ENCODE measurements at regions not wholly inside any gene's neighbourhood (a gene's known extent, or its start where the extent isn't known, plus 50 kb on each side); places are given as distances from the start of the nearest gene placed in this dataset.

- no peak overlapping the region for H3K4me3 ChIP-seq
- no peak overlapping the region for H3K27ac ChIP-seq
These were observed 233.6 kb upstream of the RPS6KA3 start for GRCh38 chrX:20500171-20500865.

- H3K27ac ChIP-seq = no peak overlapping the region
These were observed 233.1 kb upstream of the RPS6KA3 start for GRCh38 chrX:20499763-20500162.

GRCh38 chrX:20498851-20499635 is 232.3 kb upstream of the RPS6KA3 start:
- Histone ChIP-seq H3K4me3 (no peak overlapping the region), H3K27ac (no peak overlapping the region)

More at GRCh38 chrX:20499763-20500162, 233.1 kb upstream of the RPS6KA3 start:
- H3K4me3 ChIP-seq = no peak overlapping the region

- Histone ChIP-seq H3K4me3 (no peak overlapping the region), H3K27ac (no peak overlapping the region)
These were observed 228.9 kb upstream of the RPS6KA3 start for GRCh38 chrX:20495575-20495974.

- H3K4me3 ChIP-seq = no peak overlapping the region
- H3K27ac ChIP-seq = no peak overlapping the region
These were observed 221.8 kb upstream of the RPS6KA3 start for GRCh38 chrX:20488473-20488872.

GRCh38 chrX:20487227-20487626 is 220.5 kb upstream of the RPS6KA3 start:
- no peak overlapping the region for H3K4me3 ChIP-seq
- H3K27ac ChIP-seq = no peak overlapping the region

GRCh38 chrX:20481632-20482031 is 214.9 kb upstream of the RPS6KA3 start:
- no peak overlapping the region for H3K4me3 ChIP-seq
- no peak overlapping the region for H3K27ac ChIP-seq

GRCh38 chrX:20479896-20480295 is 213.2 kb upstream of the RPS6KA3 start:
- H3K27ac ChIP-seq = no peak overlapping the region
- H3K4me3 ChIP-seq = no peak overlapping the region

DNA sequence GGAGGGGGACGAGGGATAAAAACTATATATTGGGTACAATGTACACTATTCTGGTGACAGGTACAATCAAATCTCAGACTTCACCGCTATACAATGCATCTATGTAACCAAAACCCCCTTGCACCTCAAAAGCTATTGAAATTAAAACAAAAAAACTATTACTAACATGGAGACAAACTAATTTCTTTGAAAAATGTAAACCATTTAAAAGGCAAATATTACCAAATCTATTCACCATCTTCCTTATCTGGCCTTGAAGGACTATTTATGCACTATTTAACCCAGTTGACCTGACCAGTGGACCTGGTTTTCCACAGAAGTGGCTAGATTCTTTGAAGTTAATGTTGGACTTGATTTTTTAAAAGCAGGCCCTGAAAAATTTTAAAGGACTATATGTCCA is 212.3 kb upstream of the RPS6KA3 start:
- H3K4me3 ChIP-seq = no peak overlapping the region
- H3K27ac ChIP-seq = no peak overlapping the region

DNA sequence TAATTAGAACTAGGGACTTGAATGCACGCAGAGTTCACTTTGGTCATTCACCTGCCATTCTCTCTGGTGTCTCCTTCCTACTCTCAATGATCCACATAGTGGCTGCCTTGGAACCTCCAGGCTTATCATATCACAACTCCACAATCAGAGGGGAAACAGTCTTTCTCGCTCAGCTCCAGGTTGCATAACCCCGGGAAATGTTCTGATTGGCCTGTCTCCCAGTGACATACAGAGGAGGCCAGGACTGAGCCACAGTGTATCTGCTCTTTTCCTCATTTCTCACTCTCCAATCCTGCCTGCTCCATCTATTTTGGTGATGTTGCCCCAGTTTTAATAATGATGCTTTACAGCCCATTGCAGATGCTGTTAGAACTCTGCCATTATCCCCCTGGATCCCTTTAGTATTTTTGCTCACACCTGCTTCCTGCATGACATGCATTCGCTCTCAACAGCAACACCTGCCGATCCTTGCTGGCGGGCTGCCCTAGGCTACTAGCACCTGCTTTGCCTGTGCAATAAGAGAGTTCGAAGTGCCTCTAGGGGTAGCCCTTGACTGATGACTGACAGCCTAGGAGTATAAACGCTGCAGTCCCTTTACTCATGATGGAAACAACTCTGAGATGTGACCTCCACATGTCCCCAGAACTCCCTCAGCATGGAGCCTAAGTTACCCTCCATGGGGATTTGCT is 211.3 kb upstream of the RPS6KA3 start:
- no peak overlapping the region for H3K27ac ChIP-seq
- H3K4me3 ChIP-seq = no peak overlapping the region

DNA sequence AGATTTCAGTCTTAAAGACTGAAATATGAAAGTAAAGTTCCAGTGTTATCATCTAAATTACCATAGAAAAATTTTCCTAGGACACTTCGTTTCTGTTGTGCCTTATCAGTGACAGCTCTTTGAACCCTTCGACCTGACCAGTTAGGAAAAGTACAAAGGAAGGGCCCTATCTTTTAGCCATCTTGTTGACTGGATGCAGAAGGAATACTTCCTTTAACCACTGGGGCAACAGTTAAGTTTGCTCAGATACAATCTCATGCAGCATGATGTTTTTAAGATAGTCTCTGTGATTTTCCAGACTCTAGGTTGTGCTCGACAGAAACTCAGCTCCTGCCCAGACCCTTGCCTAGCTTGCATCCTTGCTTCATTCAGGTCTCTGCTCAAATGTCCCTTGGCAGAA is 210.5 kb upstream of the RPS6KA3 start:
- H3K27ac ChIP-seq = no peak overlapping the region
- H3K4me3 ChIP-seq = no peak overlapping the region

GRCh38 chrX:20472620-20473258 is 206.0 kb upstream of the RPS6KA3 start:
- no peak overlapping the region for H3K4me3 ChIP-seq
- H3K27ac ChIP-seq = no peak overlapping the region

DNA sequence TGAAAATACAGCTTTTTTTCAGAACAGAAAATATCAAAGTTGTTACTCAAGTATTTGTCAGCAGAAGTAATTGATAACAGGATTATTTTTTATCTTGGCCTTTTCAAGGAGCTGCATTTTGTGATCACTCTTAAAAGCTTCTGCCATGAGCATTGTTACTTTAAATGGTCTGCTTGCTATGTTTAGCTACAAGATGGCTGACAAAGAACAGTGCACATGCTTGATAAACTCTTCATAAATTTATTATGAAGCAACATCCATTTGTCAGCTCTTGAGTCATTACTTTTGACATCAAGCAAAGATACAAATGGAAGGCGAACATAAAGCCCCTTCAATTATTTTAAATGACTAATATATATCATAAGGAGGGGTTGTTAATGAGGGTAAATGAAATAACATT is 205.4 kb upstream of the RPS6KA3 start:
- no peak overlapping the region for H3K27ac ChIP-seq
- no peak overlapping the region for H3K4me3 ChIP-seq

DNA sequence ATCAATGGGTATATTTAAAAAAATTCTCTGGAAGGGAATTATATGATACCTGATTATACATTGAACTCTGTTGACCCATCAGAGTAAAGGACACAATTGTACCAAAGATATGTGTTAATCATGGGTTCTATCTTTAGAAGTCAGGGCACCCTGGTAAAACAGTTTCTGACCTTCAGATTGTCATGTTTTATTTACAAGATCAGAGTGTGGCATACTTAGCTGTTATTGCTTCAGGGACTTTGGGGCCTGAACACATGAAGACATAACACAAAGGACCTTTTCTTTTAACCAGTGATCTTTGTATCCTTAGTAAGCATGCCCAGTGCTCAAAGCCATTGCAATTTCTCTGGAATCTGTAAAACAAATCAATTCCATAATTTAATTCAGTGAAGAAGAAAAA is 204.8 kb upstream of the RPS6KA3 start:
- Histone ChIP-seq H3K4me3 (no peak overlapping the region), H3K27ac (no peak overlapping the region)

DNA sequence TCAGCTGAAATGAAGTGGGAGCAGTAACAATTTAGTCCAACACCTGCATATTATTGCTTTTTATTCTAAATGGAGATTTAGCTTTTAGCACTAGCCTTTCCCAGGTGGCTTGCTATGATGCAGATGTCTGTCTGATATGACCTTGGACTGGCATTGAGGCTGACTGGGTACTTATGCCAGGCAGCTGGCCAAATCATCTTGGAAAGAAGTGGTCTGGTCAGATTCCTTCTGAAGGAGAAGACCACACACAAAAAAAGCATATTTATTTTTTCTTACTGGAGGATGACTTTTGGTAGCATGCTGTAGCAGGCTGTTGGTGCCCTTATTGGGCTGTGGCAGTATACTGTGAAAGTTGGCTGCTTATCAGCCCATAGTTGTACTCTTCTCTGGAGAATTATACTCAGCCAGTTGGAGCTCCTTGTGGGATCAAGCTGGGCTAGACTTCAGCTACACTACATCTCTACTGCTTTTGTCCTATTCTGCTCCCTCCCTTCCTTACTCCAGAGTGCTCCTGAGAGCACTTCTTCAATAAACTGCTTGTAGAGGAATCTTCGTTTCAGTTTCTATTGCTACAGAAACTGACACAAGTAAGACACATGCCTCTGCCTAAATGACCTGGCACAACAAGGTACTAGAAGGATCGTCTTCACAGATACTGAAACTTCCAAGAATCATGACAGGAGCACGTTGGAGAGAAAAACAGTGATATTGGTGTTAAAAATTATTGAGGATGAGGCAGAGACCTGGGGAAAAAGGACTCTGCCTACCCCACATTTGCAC is 196.8 kb upstream of the RPS6KA3 start:
- no peak overlapping the region for H3K27ac ChIP-seq
- H3K4me3 ChIP-seq = no peak overlapping the region

DNA sequence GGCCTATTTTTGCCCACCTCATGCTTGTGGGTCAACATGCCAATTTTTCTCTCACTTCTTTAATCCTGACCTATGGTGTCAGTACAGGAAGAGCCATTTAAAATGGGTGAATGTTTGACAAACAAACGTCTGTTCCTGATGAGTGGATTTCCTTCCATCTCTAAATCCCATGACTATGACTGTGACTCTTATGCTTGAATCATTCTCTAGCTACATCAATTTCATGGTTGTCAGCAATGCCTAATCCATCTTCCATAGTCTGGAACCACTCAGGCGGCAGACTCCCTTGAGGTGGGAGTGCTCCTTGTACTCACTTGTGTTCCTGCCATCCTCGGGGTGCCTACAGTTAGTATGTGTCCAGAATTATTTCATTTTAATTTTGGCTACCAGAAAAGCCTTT is 194.9 kb upstream of the RPS6KA3 start:
- no peak overlapping the region for H3K4me3 ChIP-seq

DNA sequence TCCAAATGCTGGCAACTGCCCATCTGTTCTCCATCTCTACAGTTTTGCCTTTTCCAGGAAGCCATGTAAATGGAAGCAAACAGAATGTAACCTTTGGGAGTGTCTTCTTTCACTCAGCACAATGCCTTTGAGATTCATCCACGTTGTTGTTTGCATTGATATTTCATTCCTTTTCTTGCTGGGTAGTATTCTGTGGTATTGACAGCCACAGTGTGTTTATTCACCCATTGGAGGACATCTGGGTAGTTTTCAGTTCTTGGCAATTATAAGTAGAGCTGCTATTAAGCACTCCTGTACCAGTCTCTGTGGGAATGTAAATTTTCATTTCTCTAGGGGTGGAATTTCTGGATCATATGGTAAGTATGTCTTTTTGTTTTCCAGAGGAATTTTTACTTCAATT is 194.3 kb upstream of the RPS6KA3 start:
- Histone ChIP-seq H3K4me3 (no peak overlapping the region), H3K27ac (no peak overlapping the region)

More for the DNA sequence above, 194.9 kb upstream of the RPS6KA3 start:
- no peak overlapping the region for H3K27ac ChIP-seq

- Histone ChIP-seq H3K27ac (no peak overlapping the region), H3K4me3 (no peak overlapping the region)
These were observed 193.0 kb upstream of the RPS6KA3 start for GRCh38 chrX:20459410-20460350.

DNA sequence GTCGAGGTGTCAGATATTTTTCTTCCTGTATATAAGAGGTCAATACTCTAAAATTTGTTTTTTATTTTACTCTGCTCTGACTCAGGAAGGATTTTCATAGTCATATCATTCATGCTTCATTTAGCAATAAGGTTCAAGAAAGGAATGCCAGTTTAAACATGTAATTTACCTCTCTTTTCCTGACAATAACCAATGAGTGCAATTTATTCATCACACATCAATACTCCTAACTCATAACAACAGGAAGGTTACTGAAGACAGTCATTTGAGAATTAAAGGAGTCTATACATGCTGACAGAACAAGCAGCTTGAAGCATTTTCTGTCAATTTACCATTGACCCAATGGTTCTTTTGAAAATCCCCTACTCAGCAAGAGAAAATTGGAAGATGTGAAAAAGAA is 190.3 kb upstream of the RPS6KA3 start:
- Histone ChIP-seq H3K27ac (no peak overlapping the region), H3K4me3 (no peak overlapping the region)
